Lower lobe of right lung (tissue), 2 donors: ENCODE measurements at regions not wholly inside any gene's neighbourhood (a gene's known extent, or its start where the extent isn't known, plus 50 kb on each side); places are given as distances from the start of the nearest gene placed in this dataset.

Experiments used
- ATAC-seq, 2 donors: fragments of 200-7000 bp; cut with Tn5 transposase; one replicate each; pipeline ENCODE4 v1.9.1; 2020 to 2022; ENCODE audit warnings: mild to moderate bottlenecking in 2 of 2, moderate library complexity in 2 of 2
- DNase-seq: peaks from one replicate; pipeline ENCODE4 v3.0.0-alpha.2; 2020
- H3K27ac ChIP-seq: fragments of 200-600 bp; one replicate; pipeline ENCODE4 v1.8.0; 2022
- H3K27me3 ChIP-seq: fragments of 200-600 bp; one replicate; pipeline ENCODE4 v1.8.0; 2022; ENCODE audit warnings: low read depth
- H3K36me3 ChIP-seq: fragments of 200-600 bp; one replicate; pipeline ENCODE4 v1.8.0; 2022; ENCODE audit warnings: mild to moderate bottlenecking
- H3K4me1 ChIP-seq: fragments of 200-600 bp; one replicate; pipeline ENCODE4 v1.8.0; 2022
- H3K4me3 ChIP-seq: fragments of 200-600 bp; one replicate; pipeline ENCODE4 v1.8.0; 2022; ENCODE audit warnings: mild to moderate bottlenecking
- H3K9me3 ChIP-seq: fragments of 200-600 bp; one replicate; pipeline ENCODE4 v1.8.0; 2022
- intact Hi-C: fragments of 100-400 bp; cut with DNase I; formaldehyde crosslinking; loops from one replicate; pipeline ENCODE4 v1.11.0; 2022
- TF ChIP-seq, protein P1 (sequence below): fragments of 200-600 bp; IDR thresholded peaks from one replicate; pipeline ENCODE4 v1.8.0; 2022; ENCODE audit warnings: antibody characterized with exemption, mild to moderate bottlenecking
- donor health status: DM: no; HTN: yes; CAD: no; lungs with severe emphysema.

DNA sequence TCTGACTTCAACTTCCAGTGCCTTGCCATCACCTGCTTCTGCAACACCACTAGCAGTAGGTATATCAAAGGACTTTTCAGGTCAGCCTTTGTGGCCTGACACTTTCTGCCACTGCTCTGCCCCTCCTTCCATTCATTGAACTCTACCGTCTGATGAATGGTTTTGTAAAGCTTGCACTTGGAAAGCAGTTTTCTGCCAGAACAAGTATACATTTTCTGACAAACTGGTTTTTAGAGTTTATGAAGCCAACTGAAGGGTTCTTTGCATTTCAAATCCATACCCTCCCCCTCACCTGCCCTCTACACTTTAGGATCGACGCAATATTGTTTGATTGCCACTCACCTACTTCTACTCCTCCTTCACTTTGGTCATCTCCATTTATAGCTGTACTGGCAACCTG lies 603.1 kb downstream of the HACE1 start:
- DNase-seq (no peak), ATAC-seq (peak in 1 of 2 donors; percentile 61)

DNA sequence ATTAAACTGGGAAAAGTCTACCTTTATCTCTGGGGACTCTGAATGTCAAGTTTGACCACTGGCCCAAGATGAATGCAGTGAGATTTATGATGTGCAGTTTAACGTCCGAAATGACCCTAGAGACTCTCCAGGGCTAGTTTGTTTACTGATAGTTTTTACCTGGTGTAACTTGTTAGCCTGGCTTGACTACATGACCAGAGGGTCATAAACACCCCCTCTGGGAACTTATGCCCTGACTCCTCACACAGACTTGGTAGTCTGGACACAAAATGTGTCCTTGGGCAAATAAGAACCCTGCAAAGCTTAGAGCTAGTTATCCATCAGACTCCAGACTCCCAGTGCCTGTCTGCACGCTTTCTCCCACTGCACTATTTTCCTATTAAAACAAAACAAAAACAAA lies 606.5 kb downstream of the HACE1 start:
- ATAC-seq: no peak
- intact Hi-C loops: no loop called here
- H3K4me1 ChIP-seq: no peaks in the 10 kb centered on the region
- H3K27ac ChIP-seq: no peak overlapping the region
- H3K9me3 ChIP-seq: no peaks in the 10 kb centered on the region
- H3K4me3 ChIP-seq: no peak overlapping the region
- TF ChIP-seq, protein P1, sequence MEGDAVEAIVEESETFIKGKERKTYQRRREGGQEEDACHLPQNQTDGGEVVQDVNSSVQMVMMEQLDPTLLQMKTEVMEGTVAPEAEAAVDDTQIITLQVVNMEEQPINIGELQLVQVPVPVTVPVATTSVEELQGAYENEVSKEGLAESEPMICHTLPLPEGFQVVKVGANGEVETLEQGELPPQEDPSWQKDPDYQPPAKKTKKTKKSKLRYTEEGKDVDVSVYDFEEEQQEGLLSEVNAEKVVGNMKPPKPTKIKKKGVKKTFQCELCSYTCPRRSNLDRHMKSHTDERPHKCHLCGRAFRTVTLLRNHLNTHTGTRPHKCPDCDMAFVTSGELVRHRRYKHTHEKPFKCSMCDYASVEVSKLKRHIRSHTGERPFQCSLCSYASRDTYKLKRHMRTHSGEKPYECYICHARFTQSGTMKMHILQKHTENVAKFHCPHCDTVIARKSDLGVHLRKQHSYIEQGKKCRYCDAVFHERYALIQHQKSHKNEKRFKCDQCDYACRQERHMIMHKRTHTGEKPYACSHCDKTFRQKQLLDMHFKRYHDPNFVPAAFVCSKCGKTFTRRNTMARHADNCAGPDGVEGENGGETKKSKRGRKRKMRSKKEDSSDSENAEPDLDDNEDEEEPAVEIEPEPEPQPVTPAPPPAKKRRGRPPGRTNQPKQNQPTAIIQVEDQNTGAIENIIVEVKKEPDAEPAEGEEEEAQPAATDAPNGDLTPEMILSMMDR: no peak
- DNase-seq: no peak
- H3K36me3 ChIP-seq: no peaks in the 10 kb centered on the region
- H3K27me3 ChIP-seq: no peaks in the 10 kb centered on the region

More for the DNA sequence above, 603.1 kb downstream of the HACE1 start:
- H3K27ac ChIP-seq: no peak overlapping the region
- intact Hi-C loops: no loop called here
- H3K9me3 ChIP-seq: no peaks in the 10 kb centered on the region
- H3K4me3 ChIP-seq: no peak overlapping the region
- TF ChIP-seq, protein P1: no peak
- no peaks in the 10 kb centered on the region for H3K27me3 ChIP-seq
- H3K4me1 ChIP-seq: no peaks in the 10 kb centered on the region
- H3K36me3 ChIP-seq: no peaks in the 10 kb centered on the region

DNA sequence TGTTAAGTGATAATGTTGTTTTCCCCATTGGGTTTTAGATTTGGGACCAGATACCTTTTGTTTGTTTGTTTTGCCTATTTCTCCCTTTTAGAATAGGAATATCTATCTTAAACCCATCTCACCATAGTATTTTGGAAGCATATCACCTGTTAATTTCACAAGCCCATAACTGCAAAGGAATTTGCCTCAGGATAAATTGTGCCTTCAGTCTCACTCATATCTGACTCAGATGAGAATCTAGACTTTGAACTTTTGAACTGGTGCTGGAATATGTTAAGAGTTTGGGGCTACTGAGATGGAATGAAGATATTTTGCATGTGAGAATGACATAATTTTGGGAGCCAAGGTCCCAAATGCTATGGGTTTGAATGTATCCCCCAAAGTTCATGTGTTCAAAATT lies 607.4 kb downstream of the HACE1 start:
- no peak overlapping the region for H3K27ac ChIP-seq
- H3K27me3 ChIP-seq: no peaks in the 10 kb centered on the region
- intact Hi-C loops: no loop called here
- no peak for DNase-seq
- no peaks in the 10 kb centered on the region for H3K36me3 ChIP-seq
- TF ChIP-seq, protein P1: no peak
- H3K9me3 ChIP-seq: no peaks in the 10 kb centered on the region
- no peaks in the 10 kb centered on the region for H3K4me1 ChIP-seq
- no peak overlapping the region for H3K4me3 ChIP-seq
- no peak for ATAC-seq

DNA sequence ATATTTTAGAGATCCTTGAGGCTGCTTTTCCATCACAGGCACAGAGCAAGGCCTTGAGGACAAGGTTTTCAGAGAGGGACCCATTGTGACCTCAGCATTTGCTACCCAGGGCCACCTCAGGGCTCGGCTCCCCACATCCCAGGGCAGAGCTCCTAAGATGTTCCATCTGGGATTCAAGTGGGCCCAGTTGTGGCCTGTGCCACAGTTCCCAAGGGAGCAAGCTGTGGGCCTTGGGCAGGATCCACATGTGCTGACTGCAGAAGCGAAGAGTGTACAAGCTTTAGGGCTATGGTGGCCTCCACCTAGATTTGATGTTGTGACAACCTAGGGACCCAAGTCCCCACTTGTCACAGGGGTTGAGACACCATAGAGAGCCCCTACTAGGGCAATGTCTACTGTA lies 608.1 kb downstream of the HACE1 start:
- Histone ChIP-seq H3K27ac (no peak overlapping the region), H3K27me3 (no peaks in the 10 kb centered on the region), H3K4me3 (no peak overlapping the region), H3K4me1 (no peaks in the 10 kb centered on the region), H3K9me3 (no peaks in the 10 kb centered on the region), H3K36me3 (no peaks in the 10 kb centered on the region)
- intact Hi-C loops: no loop called here
- ATAC-seq (peak in 1 of 2 donors; percentile 29), DNase-seq (no peak)
- TF ChIP-seq, protein P1: no peak

DNA sequence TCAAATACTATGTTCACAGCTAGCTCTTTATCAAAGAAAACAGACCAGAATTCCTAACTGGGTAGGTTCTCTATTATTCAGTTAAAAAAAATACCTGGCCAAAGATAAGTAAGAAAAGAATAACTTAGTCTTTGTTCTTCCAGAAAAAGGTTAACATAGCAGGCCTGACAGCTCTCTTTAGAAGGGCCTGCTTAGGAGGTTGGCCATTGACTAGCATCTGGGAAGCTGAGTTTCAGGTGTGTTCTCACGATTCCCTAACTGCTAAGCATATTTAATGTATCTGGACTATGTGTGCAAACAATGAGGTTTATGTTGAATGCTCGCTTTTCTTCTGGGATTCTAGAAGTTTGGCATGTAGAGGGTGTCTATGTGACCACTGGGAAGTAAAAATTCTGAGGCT lies 618.9 kb downstream of the HACE1 start:
- Histone ChIP-seq H3K4me3 (no peak overlapping the region), H3K4me1 (no peaks in the 10 kb centered on the region), H3K36me3 (no peaks in the 10 kb centered on the region), H3K27ac (no peak overlapping the region), H3K9me3 (no peaks in the 10 kb centered on the region), H3K27me3 (no peaks in the 10 kb centered on the region)
- intact Hi-C loops: no loop called here
- TF ChIP-seq, protein P1: no peak
- ATAC-seq (no peak), DNase-seq (no peak)

DNA sequence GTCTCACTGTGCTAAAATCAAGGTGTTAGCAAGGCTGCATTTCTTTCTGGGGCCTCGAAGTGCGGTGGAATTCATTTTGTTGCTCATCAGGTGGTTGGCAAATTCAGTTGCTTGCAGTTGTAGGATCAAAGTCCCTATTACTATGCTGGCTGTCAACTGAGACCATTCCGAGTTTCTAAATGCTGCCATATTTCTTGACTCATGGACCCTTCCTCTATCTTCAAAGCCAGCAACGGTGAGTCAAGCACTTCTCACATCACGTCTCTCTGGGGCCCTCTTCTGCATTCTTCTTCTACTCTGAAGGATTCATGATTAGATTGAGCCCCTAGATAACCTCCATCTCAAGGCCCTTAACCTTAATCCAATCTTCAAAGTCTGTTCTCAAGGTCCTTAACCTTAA lies 619.7 kb downstream of the HACE1 start:
- Histone ChIP-seq H3K4me1 (no peaks in the 10 kb centered on the region), H3K4me3 (no peak overlapping the region), H3K27ac (no peak overlapping the region), H3K9me3 (no peaks in the 10 kb centered on the region), H3K27me3 (no peaks in the 10 kb centered on the region), H3K36me3 (no peaks in the 10 kb centered on the region)
- ATAC-seq (no peak), DNase-seq (no peak)
- intact Hi-C loops: no loop called here
- TF ChIP-seq, protein P1: no peak
